PFSK-1 (cell line): ENCODE measurements at regions not wholly inside any gene's neighbourhood (a gene's known extent, or its start where the extent isn't known, plus 50 kb on each side); places are given as distances from the start of the nearest gene placed in this dataset.

Experiments used
- FOXP2 ChIP-seq: optimal IDR thresholded peaks from 2 replicates; pipeline ENCODE3; 2011; ENCODE audit warnings: borderline replicate concordance, control low read depth, inconsistent platforms; ENCODE audit not compliant: insufficient read depth; ENCODE audit errors: extremely low read length, extremely low read depth
- POLR2AphosphoS5 ChIP-seq: IDR thresholded peaks from 2 replicates; pipeline ENCODE4 v1.6.1; 2012; ENCODE audit warnings: low read depth, mild to moderate bottlenecking, control low read depth, low read length, moderate library complexity
- SIN3A ChIP-seq: IDR thresholded peaks from 2 replicates; pipeline ENCODE4 v1.6.1; 2012; ENCODE audit warnings: mild to moderate bottlenecking, low read length, moderate library complexity, borderline replicate concordance; ENCODE audit not compliant: insufficient read depth
- TAF1 ChIP-seq: IDR thresholded peaks from 2 replicates; pipeline ENCODE4 v1.6.1; 2012; ENCODE audit warnings: low read length, control low read depth, borderline replicate concordance; ENCODE audit not compliant: insufficient read depth
- TF ChIP-seq, protein P1 (sequence below), 2 experiments: IDR thresholded peaks; 2 replicates each; pipeline versions ENCODE4 v1.6.1 to v1.8.0; 2011 to 2012; ENCODE audit warnings: low read depth in 2 of 2, low read length in 2 of 2, control low read depth in 1 of 2, inconsistent platforms in 1 of 2, mild to moderate bottlenecking in 1 of 2, moderate library complexity in 1 of 2; ENCODE audit not compliant: insufficient read depth in 1 of 2

DNA sequence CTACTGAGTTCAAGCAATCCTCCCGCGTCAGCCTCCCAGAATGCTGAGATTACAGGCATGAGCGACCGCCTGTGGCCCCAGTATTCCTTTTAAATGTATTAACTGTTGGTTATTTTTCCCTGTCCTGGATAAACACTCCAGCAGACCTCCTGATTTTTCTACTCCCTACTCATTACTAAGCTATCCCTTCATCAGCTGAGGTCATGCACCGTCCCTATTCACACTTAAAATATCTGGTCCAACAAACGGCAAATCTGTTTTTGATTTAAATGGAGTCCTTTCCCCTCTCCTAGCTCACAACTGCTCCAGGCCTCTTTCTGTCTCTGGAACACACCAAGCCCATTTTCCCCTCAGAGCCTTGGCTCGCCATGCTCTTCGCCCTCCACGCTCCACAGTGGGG, 1003.3 kb upstream of the TMEM132C start:
- no peak for TF ChIP-seq FOXP2
- no peak for TF ChIP-seq SIN3A
- TF ChIP-seq POLR2AphosphoS5: no peak

DNA sequence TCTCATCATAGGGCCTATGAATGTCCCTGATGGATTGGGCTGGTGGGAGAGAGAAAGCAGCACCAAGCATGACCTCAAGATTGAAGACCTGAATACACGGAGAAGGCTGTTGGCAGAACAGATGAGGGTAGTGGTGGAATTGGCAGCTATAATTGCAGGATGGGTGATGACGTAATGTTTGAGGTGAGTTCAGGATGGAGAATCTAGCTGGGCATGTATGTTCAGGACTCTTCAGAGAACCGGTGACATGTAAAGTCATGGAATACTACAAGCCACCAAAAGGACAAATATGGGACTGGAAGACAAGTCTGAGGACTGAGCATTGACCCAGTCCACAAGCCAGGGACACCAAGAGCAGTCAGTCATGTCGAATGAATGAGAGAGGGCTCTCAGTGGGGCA, 999.8 kb upstream of the TMEM132C start:
- TF ChIP-seq TAF1 (no peak), SIN3A (no peak), FOXP2 (no peak), POLR2AphosphoS5 (no peak)
- TF ChIP-seq, protein P1, sequence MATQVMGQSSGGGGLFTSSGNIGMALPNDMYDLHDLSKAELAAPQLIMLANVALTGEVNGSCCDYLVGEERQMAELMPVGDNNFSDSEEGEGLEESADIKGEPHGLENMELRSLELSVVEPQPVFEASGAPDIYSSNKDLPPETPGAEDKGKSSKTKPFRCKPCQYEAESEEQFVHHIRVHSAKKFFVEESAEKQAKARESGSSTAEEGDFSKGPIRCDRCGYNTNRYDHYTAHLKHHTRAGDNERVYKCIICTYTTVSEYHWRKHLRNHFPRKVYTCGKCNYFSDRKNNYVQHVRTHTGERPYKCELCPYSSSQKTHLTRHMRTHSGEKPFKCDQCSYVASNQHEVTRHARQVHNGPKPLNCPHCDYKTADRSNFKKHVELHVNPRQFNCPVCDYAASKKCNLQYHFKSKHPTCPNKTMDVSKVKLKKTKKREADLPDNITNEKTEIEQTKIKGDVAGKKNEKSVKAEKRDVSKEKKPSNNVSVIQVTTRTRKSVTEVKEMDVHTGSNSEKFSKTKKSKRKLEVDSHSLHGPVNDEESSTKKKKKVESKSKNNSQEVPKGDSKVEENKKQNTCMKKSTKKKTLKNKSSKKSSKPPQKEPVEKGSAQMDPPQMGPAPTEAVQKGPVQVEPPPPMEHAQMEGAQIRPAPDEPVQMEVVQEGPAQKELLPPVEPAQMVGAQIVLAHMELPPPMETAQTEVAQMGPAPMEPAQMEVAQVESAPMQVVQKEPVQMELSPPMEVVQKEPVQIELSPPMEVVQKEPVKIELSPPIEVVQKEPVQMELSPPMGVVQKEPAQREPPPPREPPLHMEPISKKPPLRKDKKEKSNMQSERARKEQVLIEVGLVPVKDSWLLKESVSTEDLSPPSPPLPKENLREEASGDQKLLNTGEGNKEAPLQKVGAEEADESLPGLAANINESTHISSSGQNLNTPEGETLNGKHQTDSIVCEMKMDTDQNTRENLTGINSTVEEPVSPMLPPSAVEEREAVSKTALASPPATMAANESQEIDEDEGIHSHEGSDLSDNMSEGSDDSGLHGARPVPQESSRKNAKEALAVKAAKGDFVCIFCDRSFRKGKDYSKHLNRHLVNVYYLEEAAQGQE (IDR thresholded peaks at IDR 0.05; ENCODE audit: insufficient read depth in 1 of 2, low read depth in 2 of 2, low read length in 2 of 2): no peak

DNA sequence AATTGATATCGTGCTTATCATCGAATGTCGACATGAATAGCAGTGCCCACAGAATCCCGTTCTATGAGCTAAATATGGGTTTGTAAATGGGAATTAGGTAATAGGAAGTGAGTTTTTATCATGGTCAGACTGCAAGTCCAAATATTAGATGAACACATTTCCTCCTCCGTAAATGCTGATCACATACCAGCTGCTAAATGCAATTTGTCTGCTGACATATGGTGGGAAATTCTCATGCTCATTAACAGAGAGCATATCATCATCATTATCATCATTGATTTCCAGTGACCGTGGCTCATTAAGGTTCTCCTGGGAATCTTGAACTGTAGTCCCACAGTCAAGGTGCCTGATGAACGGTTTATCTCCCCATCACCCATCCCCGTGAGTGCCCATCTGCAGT, 998.8 kb upstream of the TMEM132C start:
- TF ChIP-seq TAF1: no peak
- TF ChIP-seq, protein P1 (IDR thresholded peaks at IDR 0.05; ENCODE audit: insufficient read depth in 1 of 2, low read depth in 2 of 2, low read length in 2 of 2): no peak
- no peak for TF ChIP-seq POLR2AphosphoS5
- no peak for TF ChIP-seq SIN3A
- no peak for TF ChIP-seq FOXP2

DNA sequence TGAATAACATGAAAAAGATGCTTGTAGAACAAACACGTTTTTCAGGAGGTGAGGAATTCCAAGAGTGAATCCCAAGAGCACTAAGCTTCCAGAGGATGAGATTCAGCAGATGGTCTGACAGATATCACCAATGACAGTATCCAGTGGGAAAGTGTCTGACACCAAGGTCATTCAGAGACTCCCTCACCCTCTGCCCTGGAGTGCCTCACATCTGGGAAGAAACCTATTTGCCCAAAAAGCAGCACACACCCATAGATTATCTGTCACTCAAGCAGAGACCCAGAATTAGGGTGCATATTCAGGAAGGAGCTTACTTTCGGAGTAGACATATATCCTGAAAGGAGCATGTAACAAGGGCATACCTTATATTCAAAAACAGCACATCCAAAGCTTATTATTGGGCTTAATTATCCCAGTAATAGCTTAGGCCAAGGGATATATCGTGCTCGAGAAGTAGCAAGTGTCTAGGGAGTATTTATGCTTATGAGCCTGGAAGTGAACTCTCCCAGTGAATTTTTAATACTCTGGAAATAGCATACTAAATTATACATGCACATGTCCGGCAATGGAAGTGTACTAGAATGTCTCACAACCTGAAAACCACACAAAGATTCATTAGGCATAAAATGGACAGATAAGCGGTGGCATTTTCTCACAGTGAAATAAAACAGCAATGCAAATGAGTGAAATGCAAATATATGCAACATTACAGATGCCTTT, 998.1 kb upstream of the TMEM132C start:
- TF ChIP-seq SIN3A: no peak
- TF ChIP-seq, protein P1 (IDR thresholded peaks at IDR 0.05; ENCODE audit: insufficient read depth in 1 of 2, low read depth in 2 of 2, low read length in 2 of 2): no peak
- TF ChIP-seq TAF1: no peak
- no peak for TF ChIP-seq POLR2AphosphoS5
- no peak for TF ChIP-seq FOXP2

DNA sequence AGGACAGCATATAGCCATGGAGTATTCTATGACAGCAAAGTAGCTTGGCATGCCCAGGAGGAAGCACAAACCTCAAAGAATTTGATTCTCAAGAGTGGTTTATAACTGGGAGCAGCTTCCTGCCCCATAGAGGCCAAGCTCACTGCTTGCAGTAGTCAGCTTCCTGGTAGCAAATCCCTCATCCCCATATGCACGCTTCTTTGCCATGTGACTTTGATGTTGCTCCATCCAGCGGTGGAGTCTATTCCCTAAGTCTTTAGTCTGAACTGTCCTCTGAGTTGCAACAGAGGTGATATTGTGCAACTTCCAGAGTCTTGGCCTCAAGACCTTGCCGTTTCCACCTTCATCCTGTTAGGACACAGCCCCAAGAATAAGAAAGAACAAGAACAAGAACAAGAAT, 996.8 kb upstream of the TMEM132C start:
- no peak for TF ChIP-seq FOXP2
- no peak for TF ChIP-seq TAF1
- no peak for TF ChIP-seq POLR2AphosphoS5
- TF ChIP-seq SIN3A: no peak
- TF ChIP-seq, protein P1 (IDR thresholded peaks at IDR 0.05; ENCODE audit: insufficient read depth in 1 of 2, low read depth in 2 of 2, low read length in 2 of 2): no peak
